GM21825 (cell line): ENCODE measurements at regions not wholly inside any gene's neighbourhood (a gene's known extent, or its start where the extent isn't known, plus 50 kb on each side); places are given as distances from the start of the nearest gene placed in this dataset.
"Not testable (repeated sequence)": the region's sequence is repeated elsewhere in the genome, so short reads cannot be mapped to it uniquely, and the experiment has no call there.

Source experiments
- ATAC-seq: cut with Tn5 transposase; IDR thresholded peaks from one replicate; pipeline ENCODE4 v1.9.1; 2021; ENCODE audit warnings: mild to moderate bottlenecking, moderate library complexity; ENCODE audit not compliant: unreplicated experiment

- ATAC-seq, result not testable (repeated sequence)
These were observed 743.8 kb upstream of the CDH8 start for GRCh38 chr16:62780081-62780480.

GRCh38 chr16:62764572-62764971 lies 728.3 kb upstream of the CDH8 start:
- no peak for ATAC-seq

- no peak for ATAC-seq
These were observed 724.2 kb upstream of the CDH8 start for GRCh38 chr16:62760398-62760797.

DNA sequence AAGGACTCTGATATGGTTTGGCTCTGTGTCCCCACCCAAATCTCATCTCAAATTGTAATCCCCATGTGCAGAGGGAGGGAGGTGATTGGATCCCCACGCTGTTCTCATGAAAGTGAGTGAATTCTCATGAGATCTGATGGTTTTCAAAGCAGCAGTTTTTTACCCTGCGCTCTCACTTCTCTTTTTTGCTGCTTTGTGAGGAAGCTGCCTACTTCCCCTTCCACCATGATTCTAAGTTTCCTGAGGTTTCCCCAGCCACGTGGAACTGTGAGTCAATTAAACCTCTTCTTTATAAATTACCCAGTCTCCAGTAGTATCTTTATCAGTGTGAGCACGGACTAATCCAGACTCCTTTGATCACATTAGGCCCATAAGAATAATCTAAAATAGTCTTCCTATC lies 719.7 kb upstream of the CDH8 start:
- ATAC-seq, result no peak

DNA sequence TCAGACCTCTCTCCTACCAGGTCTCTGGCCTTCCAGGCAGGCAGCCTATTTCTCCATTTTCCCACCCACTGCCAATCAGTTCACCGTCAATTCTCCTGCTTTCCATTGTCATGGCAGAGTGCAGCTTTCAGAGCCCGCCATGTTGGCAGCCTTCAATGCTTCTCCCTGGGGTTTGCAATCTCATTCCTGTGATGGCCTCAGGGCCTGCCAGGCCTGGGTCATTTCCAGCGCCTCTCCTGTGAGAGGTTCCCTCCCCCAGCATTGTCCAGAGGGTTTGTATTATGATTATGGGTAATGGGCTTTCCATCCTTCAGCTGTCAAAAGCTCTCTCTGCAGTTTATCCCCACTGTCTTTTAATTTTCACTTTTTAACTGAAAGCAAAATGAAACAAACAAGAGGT lies 716.6 kb upstream of the CDH8 start:
- ATAC-seq, result no peak

GRCh38 chr16:62751218-62751617 lies 715.0 kb upstream of the CDH8 start:
- ATAC-seq, result no peak

GRCh38 chr16:62741692-62742091 lies 705.5 kb upstream of the CDH8 start:
- ATAC-seq, result no peak

DNA sequence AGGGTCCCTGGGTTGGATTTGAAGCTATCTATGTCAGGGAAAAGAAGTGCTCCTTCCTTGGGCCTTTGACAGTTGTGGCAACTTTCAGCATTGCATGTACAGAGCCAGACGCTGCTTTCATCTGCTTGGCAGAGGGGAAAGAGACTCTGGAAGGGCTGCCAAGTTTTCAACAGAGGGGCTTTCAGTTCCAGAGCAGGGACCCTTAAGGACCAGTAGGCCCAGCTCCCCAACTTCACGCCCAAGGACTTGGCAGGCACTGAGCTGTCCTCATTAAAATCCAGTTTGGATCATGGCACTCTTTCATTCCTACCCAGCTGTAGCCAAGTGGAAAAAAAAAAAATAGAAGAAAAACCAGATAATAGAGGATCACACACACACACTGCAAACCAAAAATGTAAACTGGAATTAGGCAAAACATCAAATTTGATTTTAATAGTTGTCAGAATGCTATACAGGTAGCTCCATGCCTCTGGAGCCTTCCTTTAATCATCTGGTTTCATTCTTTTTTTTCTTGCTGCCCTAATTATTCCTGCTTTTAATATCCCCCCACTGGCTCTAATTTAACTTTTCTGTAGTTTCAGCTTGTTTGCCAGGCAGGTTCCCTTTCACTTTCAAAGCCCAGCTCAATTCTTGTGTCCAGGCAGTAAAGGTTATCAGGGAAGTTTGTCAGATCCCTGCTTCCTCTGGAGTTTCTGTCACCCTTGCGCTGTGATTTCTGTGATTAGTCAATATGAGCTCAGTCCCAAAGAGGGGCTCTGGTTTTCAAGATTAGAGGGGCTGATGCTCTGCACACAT lies 702.6 kb upstream of the CDH8 start:
- ATAC-seq, result no peak

- ATAC-seq, result no peak
These were observed 695.9 kb upstream of the CDH8 start for GRCh38 chr16:62732092-62732491.

DNA sequence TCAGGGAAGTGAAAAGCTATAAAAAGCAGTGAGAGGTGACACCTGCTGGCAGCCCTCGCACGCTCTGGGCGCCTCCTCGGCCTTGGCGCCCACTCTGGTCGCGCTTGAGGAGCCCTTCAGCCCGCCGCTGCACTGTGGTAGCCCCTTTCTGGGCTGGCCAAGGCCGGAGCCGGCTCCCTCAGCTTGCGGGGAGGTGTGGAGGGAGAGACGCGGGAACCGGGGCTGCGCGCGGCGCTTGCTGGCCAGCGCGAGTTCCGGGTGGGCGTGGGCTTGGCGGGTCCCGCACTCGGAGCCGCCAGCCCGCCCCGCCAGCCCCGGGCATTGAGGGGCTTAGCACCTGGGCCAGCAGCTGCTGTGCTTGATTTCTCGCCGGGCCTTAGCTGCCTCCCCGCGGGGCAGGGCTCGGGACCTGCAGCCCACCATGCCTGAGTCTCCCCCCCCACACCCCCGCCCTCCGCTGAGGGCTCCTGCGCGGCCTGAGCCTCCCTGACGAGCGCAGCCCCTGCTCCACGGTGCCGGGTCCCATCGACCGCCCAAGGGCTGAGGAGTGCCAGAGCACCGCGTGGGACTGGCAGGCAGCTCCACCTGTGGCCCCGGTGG lies 688.5 kb upstream of the CDH8 start:
- not testable (repeated sequence) for ATAC-seq

DNA sequence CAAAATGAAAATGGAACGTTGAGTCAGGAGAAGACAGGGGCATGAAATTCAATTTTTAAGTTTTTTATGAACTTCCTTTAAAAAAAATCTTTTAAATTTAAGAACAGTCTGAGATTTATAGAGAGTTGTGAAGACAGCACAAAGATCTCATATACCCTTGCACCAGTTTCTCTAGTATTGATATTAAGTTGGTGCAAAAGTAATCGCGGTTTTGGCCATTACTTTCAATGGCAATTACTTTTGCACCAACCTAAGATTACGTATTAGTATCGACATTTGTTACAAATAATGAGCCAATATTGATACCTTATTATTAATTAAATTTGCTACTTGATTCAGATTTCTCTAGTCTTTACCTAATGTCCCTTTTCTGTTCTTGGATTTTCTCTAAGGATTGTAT lies 684.4 kb upstream of the CDH8 start:
- no peak for ATAC-seq

DNA sequence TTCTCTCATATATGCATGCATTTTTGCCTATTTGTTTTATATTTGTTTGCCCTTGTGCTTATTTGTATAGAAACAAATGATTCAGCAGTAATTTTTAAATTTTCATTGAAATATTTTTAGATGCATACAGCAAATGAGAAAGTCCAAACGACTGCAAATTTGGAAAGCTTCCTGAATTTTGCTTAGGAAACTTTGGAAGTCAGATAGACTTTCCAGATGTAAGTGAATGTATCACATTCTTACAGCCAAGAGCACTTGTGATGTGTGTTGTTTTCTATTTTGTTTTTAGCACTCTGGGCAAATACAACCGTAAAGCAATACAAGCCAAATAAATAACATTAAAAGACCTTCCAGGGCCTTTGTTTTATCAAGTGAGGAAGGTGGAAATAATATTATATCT lies 680.8 kb upstream of the CDH8 start:
- no peak for ATAC-seq

GRCh38 chr16:62715701-62716100 lies 679.5 kb upstream of the CDH8 start:
- no peak for ATAC-seq

DNA sequence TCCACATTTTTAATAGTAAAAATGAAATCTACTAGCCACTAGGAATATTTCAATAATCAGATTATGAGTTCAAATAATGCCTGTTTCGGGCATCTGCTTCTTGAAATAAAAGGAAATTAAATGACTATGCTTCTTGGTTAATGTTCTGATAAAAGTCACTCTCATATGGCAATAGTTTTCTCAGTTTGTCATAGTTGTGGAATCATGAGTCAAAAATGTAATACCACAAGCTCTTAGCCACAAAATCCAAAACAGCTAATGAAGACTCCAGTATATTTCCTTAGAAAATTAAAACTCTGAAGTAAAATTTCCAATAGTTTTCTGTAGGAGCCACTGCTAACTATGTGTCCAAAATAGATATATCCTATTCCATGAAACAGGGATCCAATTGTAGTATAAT lies 676.3 kb upstream of the CDH8 start:
- no peak for ATAC-seq

GRCh38 chr16:62711797-62712196 lies 675.6 kb upstream of the CDH8 start:
- no peak for ATAC-seq

- no peak for ATAC-seq
These were observed 673.6 kb upstream of the CDH8 start for GRCh38 chr16:62709794-62710193.

DNA sequence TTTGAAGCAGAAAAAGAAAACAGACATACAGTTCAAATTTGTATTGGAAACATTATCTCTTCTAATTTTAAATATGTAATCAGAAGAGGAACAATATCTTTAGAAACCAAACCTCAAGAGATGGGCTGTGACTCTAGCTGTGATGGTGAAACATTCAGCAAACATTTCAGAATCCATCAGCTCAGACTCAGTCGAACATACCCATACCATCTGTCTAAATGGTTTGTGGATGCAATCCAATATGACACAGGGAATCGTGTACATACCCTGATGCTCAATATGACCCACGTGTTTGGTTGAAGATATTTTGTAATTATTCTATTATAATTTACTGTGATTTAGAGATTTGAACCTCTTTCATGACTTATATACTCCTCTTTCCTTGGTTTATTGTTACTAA lies 665.2 kb upstream of the CDH8 start:
- ATAC-seq, result no peak

GRCh38 chr16:62700426-62701294 lies 664.4 kb upstream of the CDH8 start:
- no peak for ATAC-seq

- no peak for ATAC-seq
These were observed 656.4 kb upstream of the CDH8 start for GRCh38 chr16:62692685-62693084.

- ATAC-seq, result no peak
These were observed 645.6 kb upstream of the CDH8 start for GRCh38 chr16:62681819-62682218.

GRCh38 chr16:62678796-62679195 lies 642.6 kb upstream of the CDH8 start:
- ATAC-seq, result no peak

- ATAC-seq, result no peak
These were observed 640.1 kb upstream of the CDH8 start for GRCh38 chr16:62676306-62676705.
